ENCODE measurements at regions not wholly inside any gene's neighbourhood (a gene's known extent, or its start where the extent isn't known, plus 50 kb on each side); places are given as distances from the start of the nearest gene placed in this dataset.

- no peak overlapping the region for H3K18ac ChIP-seq (ENCODE audit: insufficient read length, low read depth, low read length)
- H3K4ac ChIP-seq (ENCODE audit: low read depth, low read length): no peak overlapping the region
- H3K56ac ChIP-seq (ENCODE audit: insufficient read length, low read depth, low read length): no peak overlapping the region
- Mint-ChIP-seq H3K27me3 (ENCODE audit: low read depth) (peaks cover 2% of the 10 kb centered on the region; the same call in 1 of the 2 replicates), H3K4me1 (no peaks in the 10 kb centered on the region), H3K27ac (no peak overlapping the region), H3K36me3 (ENCODE audit: insufficient read depth in 1 of 3, low read depth in 3 of 3) (peaks cover 46 to 69% (median 57%) of the 10 kb centered on the region in 3 experiments), H3K9me3 (peaks cover 81 to 89% of the 10 kb centered on the region in 2 experiments), H3K4me3 (no peak overlapping the region)
- no peak overlapping the region for H3K4me2 ChIP-seq (ENCODE audit: insufficient read depth, insufficient read length, low read length)
- H2BK120ac ChIP-seq (ENCODE audit: low read depth, low read length, poor library complexity, severe bottlenecking): no peak overlapping the region
- no peak overlapping the region for H4K8ac ChIP-seq (replicated peaks; ENCODE audit: insufficient read length, low read depth, low read length)
- no peak overlapping the region for H3K14ac ChIP-seq (ENCODE audit: insufficient read depth, low read length)
- no peak for TF ChIP-seq CTCF (conservative IDR thresholded peaks at IDR 0.05)
- no peak overlapping the region for H2BK12ac ChIP-seq (ENCODE audit: insufficient read length, low read depth, low read length)
- H3K23ac ChIP-seq (ENCODE audit: insufficient read length, low read depth, low read length): no peak overlapping the region
- H3K27ac ChIP-seq (ENCODE audit: insufficient read length, low read depth, low read length): no peak overlapping the region
- no CpG with 5 or more reads among the region's 2 CpGs for whole genome bisulfite sequencing (ENCODE audit: extremely low coverage, insufficient read length, low lambda C conversion rate)
- H3K79me2 ChIP-seq (ENCODE audit: insufficient read depth, low read length): no peaks in the 10 kb centered on the region
- no peak for DNase-seq
- no peaks in the 10 kb centered on the region for H3K27me3 ChIP-seq (ENCODE audit: insufficient read depth, low read length)
- no peaks in the 10 kb centered on the region for H4K20me1 ChIP-seq (ENCODE audit: control insufficient read depth, insufficient read depth, insufficient read length)
- no peak overlapping the region for H4K5ac ChIP-seq (ENCODE audit: insufficient read length, low read depth, low read length)
- H3K4me1 ChIP-seq (ENCODE audit: insufficient read depth, low read length): no peaks in the 10 kb centered on the region
- H2AFZ ChIP-seq (ENCODE audit: low read length): no peak overlapping the region
- H3K23me2 ChIP-seq (ENCODE audit: insufficient read length, low read depth, low read length, poor library complexity, severe bottlenecking): no peaks in the 10 kb centered on the region
- no peak overlapping the region for H2BK20ac ChIP-seq (ENCODE audit: low read depth, low read length, poor library complexity, severe bottlenecking)
- no peak overlapping the region for H3K9ac ChIP-seq (ENCODE audit: extremely low read depth, insufficient read length, low read length)
- H4K91ac ChIP-seq (ENCODE audit: insufficient read length, low read depth, low read length): no peak overlapping the region
- peaks cover 38% of the 10 kb centered on the region for H3K9me3 ChIP-seq (ENCODE audit: control insufficient read depth, low read depth, low read length)
- H3T11ph ChIP-seq (ENCODE audit: low read length): no peak overlapping the region
- no peak overlapping the region for H2AK5ac ChIP-seq (ENCODE audit: insufficient read length, low read length)
- no peak overlapping the region for H2BK5ac ChIP-seq (ENCODE audit: insufficient read length, low read length)
- no peak overlapping the region for H2BK15ac ChIP-seq (ENCODE audit: low read depth, low read length)
- H3K79me1 ChIP-seq (ENCODE audit: insufficient read depth, low read depth, low read length, poor library complexity, severe bottlenecking): no peaks in the 10 kb centered on the region
Observed at GRCh38 chr19:23832717-23833327, 74.1 kb upstream of the ZNF681 start.

All from H9 (cell line).